SU-DHL-6 (cell line): ENCODE measurements at regions not wholly inside any gene's neighbourhood (a gene's known extent, or its start where the extent isn't known, plus 50 kb on each side); places are given as distances from the start of the nearest gene placed in this dataset.

Experiments
- CTCF ChIP-seq: fragments of 200-600 bp; sonication (generic); IDR thresholded peaks from one replicate; pipeline ENCODE4 v1.5.1; 2017; ENCODE audit warnings: antibody characterized with exemption, mild to moderate bottlenecking, low read length, moderate library complexity; ENCODE audit not compliant: insufficient read depth, poor library complexity, severe bottlenecking
- EZH2phosphoT487 ChIP-seq: fragments of 200-600 bp; sonication (generic), shearing (Covaris generic); conservative IDR thresholded peaks from 2 replicates; pipeline ENCODE4 v1.6.1; 2018; ENCODE audit warnings: mild to moderate bottlenecking, antibody characterized with exemption, low read length, moderate library complexity, mixed read lengths

DNA sequence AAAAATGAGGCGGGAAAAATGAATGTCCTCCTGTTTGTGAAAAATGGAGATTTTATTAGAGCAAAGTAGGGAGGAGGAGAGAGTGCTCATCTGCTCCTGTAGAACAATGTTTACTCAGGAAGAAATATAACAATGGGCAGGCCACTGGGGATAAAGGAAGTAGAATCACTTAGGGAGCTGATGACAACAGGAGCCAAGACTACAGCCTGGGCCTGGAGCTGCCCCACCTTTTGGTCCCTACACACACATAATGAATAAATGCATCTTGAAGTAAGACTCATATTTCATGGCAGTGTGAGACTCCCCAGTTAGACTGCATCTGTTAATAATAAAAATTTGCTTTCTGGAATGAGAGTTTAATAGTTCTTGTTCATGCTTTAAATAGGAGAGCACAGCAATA is 1939.8 kb downstream of the EFNA5 start:
- TF ChIP-seq CTCF: no peak
- TF ChIP-seq EZH2phosphoT487: no peak
